Right atrium auricular region (tissue), 2 donors: ENCODE measurements at regions not wholly inside any gene's neighbourhood (a gene's known extent, or its start where the extent isn't known, plus 50 kb on each side); places are given as distances from the start of the nearest gene placed in this dataset.
"Not testable (repeated sequence)": the region's sequence is repeated elsewhere in the genome, so short reads cannot be mapped to it uniquely, and the experiment has no call there.

ENCODE experiments used
- DNase-seq: peaks from one replicate; pipeline ENCODE4 v3.0.0-alpha.2; 2019; ENCODE audit warnings: low spot score
- H3K27ac ChIP-seq, 2 donors: fragments of 200-600 bp; sonication (generic); 1 replicate in 1 of 2; 2 replicates in 1 of 2; pipeline ENCODE4 v1.5.1; 2016 to 2019
- H3K27me3 ChIP-seq, 2 donors: fragments of 200-600 bp; sonication (generic); one replicate each; pipeline versions ENCODE4 v1.5.1 to v1.6.0; 2017 to 2019
- H3K36me3 ChIP-seq: fragments of 200-600 bp; sonication (generic); one replicate; pipeline ENCODE4 v1.5.1; 2016
- H3K4me1 ChIP-seq, 2 donors: fragments of 200-600 bp; sonication (generic); one replicate each; pipeline versions ENCODE4 v1.5.1 to v1.6.0; 2017 to 2019
- H3K4me3 ChIP-seq, 2 donors: fragments of 200-600 bp; sonication (generic); 1 replicate in 1 of 2; 2 replicates in 1 of 2; pipeline ENCODE4 v1.5.1; 2017 to 2019; ENCODE audit warnings: mild to moderate bottlenecking in 1 of 2, moderate library complexity in 1 of 2
- H3K9me3 ChIP-seq, 2 donors: fragments of 200-600 bp; sonication (generic); one replicate each; pipeline ENCODE4 v1.5.1; 2019
- CTCF ChIP-seq, 2 donors: fragments of 200-600 bp; sonication (generic); IDR thresholded peaks; one replicate each; pipeline ENCODE4 v1.5.1; 2019; ENCODE audit warnings: antibody characterized with exemption in 2 of 2

GRCh38 chr4:175092114-175092513 is 174.0 kb downstream of the ADAM29 start:
- Histone ChIP-seq H3K27me3 (no peaks in the 10 kb centered on the region), H3K4me3 (no peak overlapping the region), H3K4me1 (no peaks in the 10 kb centered on the region), H3K36me3 (no peaks in the 10 kb centered on the region), H3K9me3 (peaks cover 0 to 16% of the 10 kb centered on the region in 2 donors), H3K27ac (no peak overlapping the region)
- TF ChIP-seq CTCF (IDR thresholded peaks at IDR 0.05): no peak
- DNase-seq: no peak

DNA sequence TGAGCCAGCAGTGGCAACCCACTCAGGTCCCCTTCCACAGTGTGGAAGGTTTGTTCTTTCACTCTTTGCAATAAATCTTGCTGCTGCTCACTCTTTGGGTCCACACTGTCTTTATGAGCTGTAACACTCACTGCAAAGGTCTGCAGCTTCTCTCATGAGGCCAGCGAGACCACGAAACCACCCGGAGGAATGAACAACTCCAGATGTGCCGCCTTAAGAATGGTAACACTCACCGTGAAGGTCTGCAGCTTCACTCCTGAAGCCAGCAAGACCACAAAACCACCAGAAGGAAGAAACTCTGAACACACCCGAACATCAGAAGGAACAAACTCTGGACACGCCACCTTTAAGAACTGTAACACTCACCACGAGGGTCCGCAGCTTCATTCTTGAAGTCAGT is 174.9 kb downstream of the ADAM29 start:
- not testable (repeated sequence) for H3K36me3 ChIP-seq, DNase-seq, H3K27ac ChIP-seq, H3K4me3 ChIP-seq, H3K27me3 ChIP-seq, H3K4me1 ChIP-seq
- peaks cover 0 to 20% of the 10 kb centered on the region in 2 donors for H3K9me3 ChIP-seq

DNA sequence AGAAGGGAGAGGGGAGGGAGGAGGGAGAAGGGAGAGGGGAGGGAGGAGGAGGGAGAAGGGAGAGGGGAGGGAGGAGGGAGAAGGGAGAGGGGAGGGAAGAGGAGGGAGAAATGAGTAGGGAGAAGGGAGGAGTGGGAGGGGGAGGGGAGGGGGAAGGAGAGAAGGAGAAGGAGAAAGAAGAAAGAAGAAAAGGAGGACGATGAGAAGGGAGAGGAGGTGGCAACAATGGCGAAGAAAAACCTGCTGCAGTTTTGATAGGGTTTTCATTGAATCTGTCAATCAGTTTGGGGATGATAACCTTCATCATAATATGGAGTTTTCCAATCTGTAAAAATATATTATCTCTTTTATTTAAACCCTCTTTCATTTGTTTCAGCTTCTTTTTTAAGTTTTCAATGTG is 185.2 kb downstream of the ADAM29 start:
- no peak for TF ChIP-seq CTCF (IDR thresholded peaks at IDR 0.05)
- no peak overlapping the region for H3K4me3 ChIP-seq
- no peaks in the 10 kb centered on the region for H3K36me3 ChIP-seq
- H3K27me3 ChIP-seq: no peaks in the 10 kb centered on the region
- no peaks in the 10 kb centered on the region for H3K4me1 ChIP-seq
- no peak for DNase-seq
- no peaks in the 10 kb centered on the region for H3K9me3 ChIP-seq
- H3K27ac ChIP-seq: no peak overlapping the region

GRCh38 chr4:175106301-175106700 is 188.1 kb downstream of the ADAM29 start:
- TF ChIP-seq CTCF (IDR thresholded peaks at IDR 0.05): no peak
- Histone ChIP-seq H3K4me1 (no peaks in the 10 kb centered on the region), H3K9me3 (peaks cover 6 to 17% of the 10 kb centered on the region in 2 donors), H3K36me3 (no peaks in the 10 kb centered on the region), H3K4me3 (no peak overlapping the region), H3K27me3 (no peaks in the 10 kb centered on the region), H3K27ac (no peak overlapping the region)
- no peak for DNase-seq

DNA sequence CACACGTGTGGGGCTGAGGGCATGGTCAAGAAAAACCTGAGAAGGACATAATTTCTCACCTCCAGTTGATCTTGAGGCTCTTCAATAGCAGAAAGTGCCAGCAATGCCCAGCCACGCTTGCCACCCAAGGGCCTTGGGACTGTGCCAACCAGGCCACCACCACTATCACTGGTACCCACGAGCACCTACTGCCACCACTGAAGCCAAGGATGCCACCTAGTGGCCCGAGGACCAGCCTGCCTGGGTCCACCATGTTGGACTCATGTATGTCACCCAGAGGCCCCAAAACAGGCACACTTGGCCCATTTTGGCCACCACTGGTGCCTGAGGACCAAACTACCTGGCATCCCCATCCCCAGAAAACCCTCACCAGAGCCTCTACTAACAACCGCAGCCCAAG is 191.8 kb downstream of the ADAM29 start:
- Histone ChIP-seq H3K4me3 (no peak overlapping the region), H3K9me3 (peaks cover 6 to 25% of the 10 kb centered on the region in 2 donors), H3K4me1 (no peaks in the 10 kb centered on the region), H3K27me3 (no peaks in the 10 kb centered on the region), H3K27ac (no peak overlapping the region), H3K36me3 (no peaks in the 10 kb centered on the region)
- TF ChIP-seq CTCF (IDR thresholded peaks at IDR 0.05): no peak
- DNase-seq: no peak

GRCh38 chr4:175125410-175126068 is 207.4 kb downstream of the ADAM29 start:
- H3K36me3 ChIP-seq: no peaks in the 10 kb centered on the region
- H3K4me3 ChIP-seq: no peak overlapping the region
- H3K27ac ChIP-seq: no peak overlapping the region
- no peak for TF ChIP-seq CTCF (IDR thresholded peaks at IDR 0.05)
- no peaks in the 10 kb centered on the region for H3K27me3 ChIP-seq
- peaks cover 0 to 36% of the 10 kb centered on the region in 2 donors for H3K9me3 ChIP-seq
- no peaks in the 10 kb centered on the region for H3K4me1 ChIP-seq
- no peak for DNase-seq
